Fibroblast of skin of left biceps (primary cell): ENCODE measurements at regions not wholly inside any gene's neighbourhood (a gene's known extent, or its start where the extent isn't known, plus 50 kb on each side); places are given as distances from the start of the nearest gene placed in this dataset.

Experiments used
- DNase-seq, 2 experiments: peaks; one replicate each; pipeline ENCODE4 v3.0.0-alpha.2; 2013; ENCODE audit warnings: low read depth in 2 of 2

- no peak for DNase-seq
These were observed 72.3 kb upstream of the BOC start for GRCh38 chr3:113138839-113139743.

- DNase-seq = no peak
These were observed 70.5 kb upstream of the BOC start for GRCh38 chr3:113140876-113141275.

- DNase-seq = no peak
These were observed 69.8 kb upstream of the BOC start for GRCh38 chr3:113141543-113141942.

- DNase-seq = no peak
These were observed 68.9 kb upstream of the BOC start for GRCh38 chr3:113142476-113142875.

- no peak for DNase-seq
These were observed 68.0 kb upstream of the BOC start for GRCh38 chr3:113143353-113143752.

GRCh38 chr3:113147681-113148261 is 63.6 kb upstream of the BOC start:
- DNase-seq = no peak

GRCh38 chr3:113148284-113148683 is 63.1 kb upstream of the BOC start:
- DNase-seq = no peak

GRCh38 chr3:113150250-113150649 is 61.1 kb upstream of the BOC start:
- DNase-seq = no peak

- no peak for DNase-seq
These were observed 59.8 kb upstream of the BOC start for GRCh38 chr3:113151461-113152031.

- DNase-seq = no peak
These were observed 58.5 kb upstream of the BOC start for GRCh38 chr3:113152849-113153248.

GRCh38 chr3:113153499-113154107 is 57.8 kb upstream of the BOC start:
- no peak for DNase-seq

- DNase-seq = no peak
These were observed 54.5 kb upstream of the BOC start for GRCh38 chr3:113156816-113157333.

- DNase-seq = peak; percentile 56 to 61
These were observed 53.8 kb upstream of the BOC start for GRCh38 chr3:113157408-113158030.

- DNase-seq = no peak
These were observed 53.2 kb upstream of the BOC start for GRCh38 chr3:113158171-113158570.
